HG03159 (cell line): ENCODE measurements at regions not wholly inside any gene's neighbourhood (a gene's known extent, or its start where the extent isn't known, plus 50 kb on each side); places are given as distances from the start of the nearest gene placed in this dataset.

Source experiments
- ATAC-seq: cut with Tn5 transposase; IDR thresholded peaks from one replicate; pipeline ENCODE4 v1.9.1; 2021; ENCODE audit warnings: mild to moderate bottlenecking, moderate library complexity; ENCODE audit not compliant: unreplicated experiment

GRCh38 chr10:2296179-2296891 is 559.0 kb upstream of the ADARB2 start:
- no peak for ATAC-seq

- no peak for ATAC-seq
Measured at GRCh38 chr10:2294739-2295138, 557.4 kb upstream of the ADARB2 start.

DNA sequence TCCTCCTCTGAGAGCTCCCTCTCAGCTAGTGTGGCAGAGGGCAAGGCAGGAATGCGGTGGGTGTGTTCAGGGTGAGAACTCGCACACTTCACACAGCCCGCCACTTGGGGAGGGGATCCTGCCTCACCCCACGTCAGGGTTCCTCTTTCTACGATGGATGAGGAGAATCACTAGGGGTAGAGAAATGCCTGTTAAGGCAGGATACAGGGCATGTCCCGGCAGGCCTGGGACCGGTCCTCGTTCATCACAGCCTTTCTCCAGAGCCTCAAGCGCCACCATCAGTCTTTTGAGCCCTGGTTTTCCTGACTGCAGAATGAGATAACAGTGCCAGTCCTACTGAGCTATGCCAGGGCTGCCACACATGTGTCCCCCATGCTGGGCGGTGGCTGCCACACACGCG is 546.7 kb upstream of the ADARB2 start:
- no peak for ATAC-seq

GRCh38 chr10:2282202-2282601 is 544.9 kb upstream of the ADARB2 start:
- no peak for ATAC-seq

DNA sequence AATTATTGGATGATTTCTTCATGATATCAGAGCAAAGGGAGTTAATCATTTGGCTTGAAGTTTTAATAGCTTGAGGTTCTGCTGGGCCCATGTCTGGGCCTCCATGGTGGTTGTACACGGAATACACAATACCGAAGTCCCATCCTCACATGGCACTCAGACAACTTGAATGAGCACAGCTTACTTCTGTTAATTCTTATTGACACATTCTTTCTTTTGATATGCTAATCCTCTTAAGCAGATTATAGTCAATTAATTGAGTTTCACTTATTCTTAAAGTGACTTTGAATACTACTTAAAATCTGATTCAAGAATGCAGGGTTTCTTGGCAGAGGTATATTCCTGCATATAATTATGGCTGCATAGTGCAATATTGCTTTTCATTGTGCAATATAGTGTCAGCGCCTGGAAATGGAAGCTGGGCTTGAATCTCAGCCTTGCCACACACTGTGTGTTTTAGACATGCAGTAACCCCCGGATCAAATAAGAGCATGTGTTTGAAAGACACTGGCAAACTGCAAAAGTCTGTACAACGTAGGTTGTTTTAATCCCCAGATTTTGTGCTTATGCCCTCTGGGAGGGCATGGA is 543.5 kb upstream of the ADARB2 start:
- ATAC-seq, result no peak

DNA sequence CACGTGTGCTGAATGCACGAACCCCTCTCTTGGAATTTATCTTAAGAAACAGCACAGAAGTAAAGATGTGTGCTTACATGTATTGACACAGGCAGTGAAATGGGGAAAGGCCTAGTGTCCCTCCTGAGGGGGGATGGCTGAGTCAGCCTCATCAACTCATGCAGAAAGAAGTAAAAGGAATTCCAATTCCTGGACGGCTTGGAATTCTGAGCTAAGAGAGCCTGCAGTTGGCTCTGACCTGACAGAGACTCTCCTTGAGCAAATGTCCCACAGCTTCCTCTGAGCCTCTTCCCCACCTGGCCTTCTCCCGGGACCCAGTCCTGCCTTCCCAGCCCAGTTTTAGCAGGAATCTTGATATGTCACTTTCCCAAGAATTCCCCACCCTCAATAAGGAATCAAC is 542.4 kb upstream of the ADARB2 start:
- ATAC-seq, result no peak

DNA sequence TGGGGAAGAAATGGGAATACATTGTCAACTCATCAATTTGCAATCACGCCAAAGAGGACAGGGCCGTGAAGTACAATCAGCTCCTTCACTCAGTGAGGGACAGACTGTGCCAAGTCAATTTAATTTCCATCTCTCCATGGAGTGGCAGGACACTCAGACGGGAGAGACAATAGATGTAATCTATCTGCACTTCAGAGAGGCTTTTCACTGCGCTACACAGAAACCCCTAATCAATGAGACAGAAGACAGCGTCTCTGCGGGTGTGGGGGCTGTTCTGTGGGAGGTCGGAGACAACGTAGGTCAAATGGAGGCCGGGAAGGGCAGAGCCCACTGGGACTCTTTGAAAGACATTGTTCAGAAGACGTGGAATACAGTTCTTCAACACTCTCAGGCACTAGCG is 541.0 kb upstream of the ADARB2 start:
- no peak for ATAC-seq

- ATAC-seq, result no peak
Measured at GRCh38 chr10:2263561-2263960, 526.2 kb upstream of the ADARB2 start.

DNA sequence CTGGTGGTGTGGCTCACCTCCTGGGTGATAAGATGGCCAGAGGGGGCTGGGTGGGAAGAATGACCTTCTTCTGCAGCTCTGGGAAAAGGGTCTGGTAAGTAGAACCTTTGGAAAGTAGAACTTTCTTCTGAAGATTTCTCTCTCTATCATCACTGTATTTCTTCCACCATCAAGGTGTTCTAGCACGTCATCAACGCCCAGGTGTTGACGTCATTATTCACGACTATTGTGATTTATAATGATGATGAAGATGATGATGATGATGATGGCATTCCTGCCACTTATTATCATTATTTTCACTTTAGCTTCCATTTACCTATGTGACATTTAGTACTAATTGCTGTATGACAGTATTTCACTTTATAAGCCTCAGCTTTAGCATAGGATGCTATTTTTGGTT is 525.6 kb upstream of the ADARB2 start:
- ATAC-seq, result no peak

- ATAC-seq, result no peak
Measured at GRCh38 chr10:2262333-2262732, 525.0 kb upstream of the ADARB2 start.

GRCh38 chr10:2256241-2256640 is 518.9 kb upstream of the ADARB2 start:
- no peak for ATAC-seq

DNA sequence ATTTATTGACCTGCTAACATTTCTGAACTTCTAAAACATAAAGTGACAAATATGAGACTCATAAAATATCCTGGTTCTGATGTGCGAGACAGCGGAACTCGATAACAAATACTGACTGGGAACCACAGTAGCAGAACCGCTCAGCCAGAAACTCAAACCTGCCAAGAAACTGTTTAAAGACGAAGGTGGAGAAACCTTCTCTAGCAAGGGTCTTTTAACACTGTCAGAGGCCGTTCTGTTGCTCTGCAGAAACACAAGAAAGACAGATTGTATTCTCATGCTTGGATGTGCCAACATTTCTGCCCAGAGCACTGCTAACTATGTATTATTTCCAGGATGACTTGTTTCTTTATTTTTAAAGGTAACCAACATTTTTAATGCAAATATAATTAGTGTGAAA is 514.8 kb upstream of the ADARB2 start:
- no peak for ATAC-seq

- ATAC-seq, result no peak
Measured at GRCh38 chr10:2251631-2252030, 514.3 kb upstream of the ADARB2 start.

DNA sequence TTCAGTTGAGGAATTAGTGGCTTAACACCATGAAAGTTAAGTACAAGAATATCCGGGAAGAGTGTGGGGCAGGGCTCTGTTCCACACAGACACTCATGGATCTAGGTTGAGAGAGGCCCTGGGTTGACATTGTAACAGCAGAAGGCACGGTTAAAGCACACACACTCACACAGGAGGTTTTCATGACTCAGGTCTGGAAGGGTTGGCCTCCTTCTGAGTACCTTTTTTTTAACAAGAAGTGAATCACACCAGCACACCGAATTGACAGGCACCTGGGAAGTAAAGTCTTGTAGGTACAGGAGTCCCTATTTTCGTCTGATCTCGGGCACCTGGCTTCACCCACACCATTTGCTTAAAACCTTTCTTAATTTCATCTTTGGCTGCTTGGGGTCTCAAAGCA is 509.4 kb upstream of the ADARB2 start:
- no peak for ATAC-seq

DNA sequence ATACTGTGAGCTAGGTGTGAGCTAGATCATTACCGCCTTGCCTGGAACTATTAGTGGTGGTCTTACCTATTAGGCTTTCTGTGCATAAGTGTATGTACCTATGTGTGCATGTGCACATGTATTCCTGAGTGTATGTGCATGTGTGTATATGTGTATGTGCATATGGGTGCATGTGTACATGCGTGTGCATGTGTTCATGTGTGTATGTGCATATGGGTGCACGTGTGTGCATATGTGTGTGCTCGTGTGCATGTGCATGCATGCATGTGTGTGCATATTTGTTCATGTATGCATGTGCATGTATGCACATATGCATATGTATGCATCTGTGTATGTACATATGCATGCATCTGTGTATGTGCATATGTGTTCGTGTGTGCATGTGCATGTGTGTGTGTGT is 508.3 kb upstream of the ADARB2 start:
- no peak for ATAC-seq

GRCh38 chr10:2244471-2244870 is 507.1 kb upstream of the ADARB2 start:
- no peak for ATAC-seq

DNA sequence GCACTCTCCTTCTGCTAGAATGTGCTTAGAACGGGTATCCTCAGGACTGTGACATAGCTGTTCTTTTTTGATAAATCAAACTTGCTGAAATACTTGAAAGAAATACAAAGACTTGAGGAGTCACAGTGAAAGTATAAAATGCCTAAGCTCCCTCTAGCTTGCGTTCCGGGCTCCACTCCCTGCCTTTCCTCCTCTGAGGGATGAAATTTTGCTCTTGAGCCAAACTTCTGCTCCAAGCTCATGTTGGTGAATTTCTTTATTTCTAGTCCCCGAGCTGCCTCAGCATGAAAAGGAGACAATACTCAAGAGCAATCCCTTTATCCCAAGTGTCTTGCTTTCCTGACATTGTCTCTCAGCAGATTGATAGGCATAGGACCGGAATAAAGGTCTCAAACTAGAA is 499.6 kb upstream of the ADARB2 start:
- no peak for ATAC-seq

GRCh38 chr10:2232479-2232878 is 495.2 kb upstream of the ADARB2 start:
- no peak for ATAC-seq

DNA sequence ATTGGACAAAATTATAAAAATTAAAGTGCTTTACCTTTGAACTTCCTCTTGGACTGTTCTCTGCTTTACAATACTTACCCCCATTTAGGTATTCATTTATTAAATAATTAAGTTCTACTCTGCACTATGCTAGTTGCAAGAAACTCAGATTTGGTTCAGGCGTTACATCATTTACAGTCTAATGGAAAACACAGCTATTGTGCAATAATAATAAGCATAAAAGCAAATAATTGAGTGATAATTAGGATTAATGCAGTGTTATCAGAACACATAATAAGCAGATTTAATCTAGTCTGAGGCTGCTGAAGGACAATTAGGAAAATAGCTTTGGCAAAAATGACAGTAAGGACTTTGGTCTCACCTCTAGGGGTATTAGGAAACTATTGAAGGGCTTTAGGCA is 493.2 kb upstream of the ADARB2 start:
- ATAC-seq, result no peak

DNA sequence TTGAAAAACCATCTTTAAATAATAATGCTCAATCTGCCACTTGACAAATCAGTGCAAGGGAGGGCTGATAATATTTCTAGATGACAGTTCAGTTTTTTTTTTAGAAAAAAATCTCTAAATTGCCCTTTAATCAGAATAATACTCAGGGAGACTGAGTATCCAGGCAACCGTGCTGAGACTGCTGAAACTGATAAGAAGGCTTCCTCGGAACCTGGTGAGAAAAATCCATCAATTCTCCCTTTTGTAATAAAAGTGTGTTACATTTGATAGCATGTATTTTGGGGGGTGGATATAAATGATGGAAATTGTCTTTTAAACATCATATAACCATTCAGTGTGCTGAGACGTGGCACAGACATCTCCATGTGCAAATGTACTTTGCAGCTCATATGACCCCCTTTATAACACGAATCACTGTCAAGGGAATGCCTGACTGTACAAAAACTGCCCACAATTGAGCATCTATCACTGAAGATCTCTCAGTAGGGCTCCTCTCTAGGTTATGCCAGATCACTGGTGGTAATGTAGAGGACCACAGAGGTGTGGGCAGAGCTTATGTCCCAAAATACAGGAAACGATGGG is 491.1 kb upstream of the ADARB2 start:
- ATAC-seq, result no peak

- ATAC-seq, result no peak
Measured at GRCh38 chr10:2225609-2226008, 488.3 kb upstream of the ADARB2 start.

DNA sequence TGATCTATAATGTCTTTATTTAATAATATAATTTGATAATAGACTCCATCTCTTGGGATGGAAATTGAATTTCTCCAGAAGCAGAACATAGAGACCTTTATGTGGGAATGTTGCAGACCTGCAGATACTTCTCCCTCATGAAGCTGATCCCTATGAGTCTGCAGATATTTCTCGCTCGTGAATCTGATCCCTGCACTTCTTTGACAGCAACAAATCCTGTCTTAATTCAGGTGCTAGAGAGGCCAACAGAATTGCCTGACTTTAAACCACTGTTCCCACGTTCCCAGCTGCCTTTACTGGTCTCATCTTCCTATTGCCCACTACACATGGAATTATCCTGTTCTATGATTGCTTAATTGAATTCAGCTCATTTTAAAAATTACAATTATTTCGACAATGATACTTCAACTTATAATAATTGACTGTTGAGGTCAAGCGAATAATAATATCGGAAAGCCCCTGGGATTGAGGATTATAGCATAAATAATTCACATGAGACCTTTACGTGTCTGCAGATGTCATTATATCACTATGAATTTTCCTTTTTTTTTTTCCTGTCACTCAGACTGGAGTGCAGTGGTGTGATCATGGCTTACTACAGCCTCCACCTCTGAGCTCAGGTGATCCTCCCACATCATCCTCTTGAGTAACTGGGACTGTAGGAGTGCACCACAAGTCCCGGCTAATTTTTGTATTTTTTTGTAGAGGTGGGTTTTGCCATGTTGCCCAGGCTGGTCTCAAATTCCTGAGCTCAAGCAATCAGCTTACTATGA is 486.4 kb upstream of the ADARB2 start:
- ATAC-seq, result no peak
